DOHH2 (cell line): ENCODE measurements at regions not wholly inside any gene's neighbourhood (a gene's known extent, or its start where the extent isn't known, plus 50 kb on each side); places are given as distances from the start of the nearest gene placed in this dataset.

ENCODE experiments used
- CTCF ChIP-seq: fragments of 200-600 bp; sonication (generic); IDR thresholded peaks from one replicate; pipeline ENCODE4 v1.5.1; 2014; ENCODE audit warnings: antibody characterized with exemption, mild to moderate bottlenecking, low read depth, low read length; ENCODE audit not compliant: poor library complexity, severe bottlenecking
- EZH2phosphoT487 ChIP-seq: fragments of 200-600 bp; sonication (generic); IDR thresholded peaks from 2 replicates; pipeline ENCODE4 v1.6.1; 2017; ENCODE audit warnings: borderline replicate concordance, mild to moderate bottlenecking, antibody characterized with exemption, low read length, moderate library complexity, mixed read lengths

GRCh38 chr10:121276046-121276445 lies 322.2 kb downstream of the FGFR2 start:
- TF ChIP-seq CTCF: no peak
- TF ChIP-seq EZH2phosphoT487: no peak
